Fibroblast of lung (primary cell): ENCODE measurements at regions not wholly inside any gene's neighbourhood (a gene's known extent, or its start where the extent isn't known, plus 50 kb on each side); places are given as distances from the start of the nearest gene placed in this dataset.

Source experiments
- EZH2 ChIP-seq: IDR thresholded peaks from 2 replicates; pipeline ENCODE4 v1.5.1; 2012; ENCODE audit warnings: low read length, control low read depth, mild to moderate bottlenecking; ENCODE audit errors: missing control alignments
- TF ChIP-seq, protein P1 (sequence below), 2 donors: IDR thresholded peaks in 1 of 2; conservative IDR thresholded peaks in 1 of 2; 1 replicate in 1 of 2; 2 replicates in 1 of 2; pipeline ENCODE4 v1.5.1; 2011 to 2012; ENCODE audit warnings: low read length in 2 of 2, control low read depth in 1 of 2, inconsistent platforms in 1 of 2, low read depth in 1 of 2, mild to moderate bottlenecking in 1 of 2

DNA sequence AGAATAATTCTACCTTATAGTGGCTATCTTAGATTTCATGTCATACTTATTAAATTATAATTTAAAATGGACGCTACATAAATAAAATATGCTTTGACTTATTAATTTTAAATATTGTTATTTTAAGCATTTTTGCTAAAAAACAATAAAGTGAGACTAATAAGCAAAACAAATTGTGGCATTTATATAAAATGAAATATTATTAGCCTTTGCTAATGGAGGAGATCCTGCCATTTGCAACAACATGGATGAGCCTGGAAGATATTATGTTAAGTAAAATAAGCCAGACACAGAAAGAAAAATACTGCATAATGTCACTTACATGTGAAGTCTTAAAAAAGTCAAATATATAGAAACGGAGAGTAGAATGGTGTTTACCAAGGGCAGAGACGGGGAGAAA is 54.8 kb upstream of the PIK3R4 start:
- TF ChIP-seq, protein P1, sequence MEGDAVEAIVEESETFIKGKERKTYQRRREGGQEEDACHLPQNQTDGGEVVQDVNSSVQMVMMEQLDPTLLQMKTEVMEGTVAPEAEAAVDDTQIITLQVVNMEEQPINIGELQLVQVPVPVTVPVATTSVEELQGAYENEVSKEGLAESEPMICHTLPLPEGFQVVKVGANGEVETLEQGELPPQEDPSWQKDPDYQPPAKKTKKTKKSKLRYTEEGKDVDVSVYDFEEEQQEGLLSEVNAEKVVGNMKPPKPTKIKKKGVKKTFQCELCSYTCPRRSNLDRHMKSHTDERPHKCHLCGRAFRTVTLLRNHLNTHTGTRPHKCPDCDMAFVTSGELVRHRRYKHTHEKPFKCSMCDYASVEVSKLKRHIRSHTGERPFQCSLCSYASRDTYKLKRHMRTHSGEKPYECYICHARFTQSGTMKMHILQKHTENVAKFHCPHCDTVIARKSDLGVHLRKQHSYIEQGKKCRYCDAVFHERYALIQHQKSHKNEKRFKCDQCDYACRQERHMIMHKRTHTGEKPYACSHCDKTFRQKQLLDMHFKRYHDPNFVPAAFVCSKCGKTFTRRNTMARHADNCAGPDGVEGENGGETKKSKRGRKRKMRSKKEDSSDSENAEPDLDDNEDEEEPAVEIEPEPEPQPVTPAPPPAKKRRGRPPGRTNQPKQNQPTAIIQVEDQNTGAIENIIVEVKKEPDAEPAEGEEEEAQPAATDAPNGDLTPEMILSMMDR (conservative IDR thresholded peaks at IDR 0.05 in 1 of 2, IDR thresholded peaks at IDR 0.05 in 1 of 2; ENCODE audit: low read depth in 1 of 2, low read length in 2 of 2), result no peak
- no peak for TF ChIP-seq EZH2
